ENCODE measurements at regions not wholly inside any gene's neighbourhood (a gene's known extent, or its start where the extent isn't known, plus 50 kb on each side); places are given as distances from the start of the nearest gene placed in this dataset.

DNA sequence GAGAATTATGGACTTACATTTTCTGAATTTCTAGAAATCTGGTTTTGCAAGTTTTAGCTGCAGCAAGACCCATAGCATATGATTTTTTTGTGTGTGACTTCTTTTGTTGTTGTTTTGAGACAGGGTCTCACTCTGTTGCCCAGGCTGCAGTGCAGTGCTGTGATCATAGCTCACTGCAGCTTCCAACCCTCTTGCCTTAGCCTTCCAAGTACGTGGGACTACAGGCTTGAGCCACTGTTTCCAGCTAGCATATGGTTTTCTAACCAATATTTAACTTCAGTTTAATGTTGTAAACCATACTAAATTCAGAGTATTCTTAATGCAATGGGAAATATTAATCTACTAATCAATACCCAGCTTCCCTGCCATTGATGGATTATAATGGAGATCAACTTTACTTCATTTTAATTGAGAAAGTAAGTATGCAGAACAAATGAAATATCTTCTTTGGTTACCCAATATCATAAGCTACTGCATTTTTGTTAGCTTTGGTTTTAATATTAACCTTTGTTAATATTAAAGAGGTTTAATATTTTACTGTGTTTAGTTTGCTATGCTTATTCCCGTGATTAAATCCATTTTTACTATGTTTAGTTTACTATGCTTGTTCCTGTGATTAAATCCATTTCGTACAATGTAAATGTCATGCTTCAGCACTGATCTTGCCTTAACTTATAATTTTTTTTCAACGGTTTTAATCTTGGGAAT, 273.4 kb upstream of the TMEFF2 start:
- no peak for ATAC-seq

More for the DNA sequence above, 273.4 kb upstream of the TMEFF2 start:
- H3K36me3 ChIP-seq (ENCODE audit: control insufficient read depth in 1 of 2, insufficient read depth in 2 of 2, low read length in 2 of 2), result no peaks in the 10 kb centered on the region
- DNase-seq (ENCODE audit: low read depth, low spot score), result no peak
- no peaks in the 10 kb centered on the region for H4K20me1 ChIP-seq (ENCODE audit: insufficient read depth)
- no peaks in the 10 kb centered on the region for H3K79me2 ChIP-seq (ENCODE audit: insufficient read depth, low read length)
- no peaks in the 10 kb centered on the region for H3K9me3 ChIP-seq (ENCODE audit: control insufficient read depth in 1 of 2, insufficient read depth in 1 of 2, low read depth in 1 of 2, low read length in 2 of 2)
- ChIA-PET POLR2A (no interaction called here), CTCF (no interaction called here), RAD21 (ENCODE audit: low non-redundant PET in 1 of 2, low total read pairs in 2 of 2, uncharacterized antibody in 2 of 2, unreplicated experiment in 2 of 2) (no interaction called here)
- H2AFZ ChIP-seq (ENCODE audit: low read depth, low read length, poor library complexity, severe bottlenecking), result no peak overlapping the region
- H3K27ac ChIP-seq (ENCODE audit: low read depth, low read length), result no peak overlapping the region
- no peak overlapping the region for H3K9ac ChIP-seq (ENCODE audit: low read length)
- H3K9me2 ChIP-seq (ENCODE audit: insufficient read depth), result no peaks in the 10 kb centered on the region
- intact Hi-C loops (cut with micrococcal nuclease), result no loop called here
- H3K27me3 ChIP-seq (ENCODE audit: insufficient read depth, low read length), result no peaks in the 10 kb centered on the region
- no TSS peak for BruUV-seq (replicated peaks)
- no peaks in the 10 kb centered on the region for H3K4me1 ChIP-seq (ENCODE audit: control insufficient read depth in 1 of 2, insufficient read depth in 2 of 2, low read length in 2 of 2)
- no peak overlapping the region for H3K4me2 ChIP-seq (ENCODE audit: low read length)
- TF ChIP-seq, protein P1, sequence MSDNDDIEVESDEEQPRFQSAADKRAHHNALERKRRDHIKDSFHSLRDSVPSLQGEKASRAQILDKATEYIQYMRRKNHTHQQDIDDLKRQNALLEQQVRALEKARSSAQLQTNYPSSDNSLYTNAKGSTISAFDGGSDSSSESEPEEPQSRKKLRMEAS (IDR thresholded peaks at IDR 0.05), result no peak
- TF ChIP-seq SIN3A (IDR thresholded peaks at IDR 0.05; ENCODE audit: low read depth), result no peak
- no peak for TF ChIP-seq RAD21 (IDR thresholded peaks at IDR 0.05; ENCODE audit: low read depth)
- TF ChIP-seq TCF7L2 (IDR thresholded peaks at IDR 0.05; ENCODE audit: borderline replicate concordance, extremely low read depth, insufficient read depth, insufficient read length), result no peak
- no peak for TF ChIP-seq ZNF274 (IDR thresholded peaks at IDR 0.05; ENCODE audit: low read depth, low read length)
- TF ChIP-seq SRF (IDR thresholded peaks at IDR 0.05; ENCODE audit: low read depth), result no peak
- TF ChIP-seq CEBPB (IDR thresholded peaks at IDR 0.05; ENCODE audit: low read depth), result no peak
- no peak for TF ChIP-seq ELF1 (IDR thresholded peaks at IDR 0.05; ENCODE audit: borderline replicate concordance, low read depth)
- TF ChIP-seq POLR2A (IDR thresholded peaks at IDR 0.05; ENCODE audit: borderline replicate concordance, extremely low read depth, insufficient read depth, insufficient read length), result no peak
- no peak for TF ChIP-seq EZH2 (IDR thresholded peaks at IDR 0.05)
- no peak for TF ChIP-seq EZH2phosphoT487 (IDR thresholded peaks at IDR 0.05; ENCODE audit: borderline replicate concordance)
- no peak for TF ChIP-seq CBX3 (IDR thresholded peaks at IDR 0.05; ENCODE audit: low read depth)
- TF ChIP-seq, protein P2, sequence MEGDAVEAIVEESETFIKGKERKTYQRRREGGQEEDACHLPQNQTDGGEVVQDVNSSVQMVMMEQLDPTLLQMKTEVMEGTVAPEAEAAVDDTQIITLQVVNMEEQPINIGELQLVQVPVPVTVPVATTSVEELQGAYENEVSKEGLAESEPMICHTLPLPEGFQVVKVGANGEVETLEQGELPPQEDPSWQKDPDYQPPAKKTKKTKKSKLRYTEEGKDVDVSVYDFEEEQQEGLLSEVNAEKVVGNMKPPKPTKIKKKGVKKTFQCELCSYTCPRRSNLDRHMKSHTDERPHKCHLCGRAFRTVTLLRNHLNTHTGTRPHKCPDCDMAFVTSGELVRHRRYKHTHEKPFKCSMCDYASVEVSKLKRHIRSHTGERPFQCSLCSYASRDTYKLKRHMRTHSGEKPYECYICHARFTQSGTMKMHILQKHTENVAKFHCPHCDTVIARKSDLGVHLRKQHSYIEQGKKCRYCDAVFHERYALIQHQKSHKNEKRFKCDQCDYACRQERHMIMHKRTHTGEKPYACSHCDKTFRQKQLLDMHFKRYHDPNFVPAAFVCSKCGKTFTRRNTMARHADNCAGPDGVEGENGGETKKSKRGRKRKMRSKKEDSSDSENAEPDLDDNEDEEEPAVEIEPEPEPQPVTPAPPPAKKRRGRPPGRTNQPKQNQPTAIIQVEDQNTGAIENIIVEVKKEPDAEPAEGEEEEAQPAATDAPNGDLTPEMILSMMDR (IDR thresholded peaks at IDR 0.05 in 2 of 3, conservative IDR thresholded peaks at IDR 0.05 in 1 of 3; ENCODE audit: borderline replicate concordance in 1 of 3, insufficient read depth in 1 of 3, low read depth in 2 of 3, low read length in 2 of 3), result no peak
- no peak for TF ChIP-seq YY1 (IDR thresholded peaks at IDR 0.05; ENCODE audit: extremely low read depth, insufficient replicate concordance, low read depth, low read length)
- no peak overlapping the region for H3K4me3 ChIP-seq (replicated peaks in 1 of 2; ENCODE audit: low read depth in 1 of 2, low read length in 2 of 2)

Measured in HCT116 (cell line).